HG03175 (cell line): ENCODE measurements at regions not wholly inside any gene's neighbourhood (a gene's known extent, or its start where the extent isn't known, plus 50 kb on each side); places are given as distances from the start of the nearest gene placed in this dataset.

Experiments
- ATAC-seq: cut with Tn5 transposase; IDR thresholded peaks from one replicate; pipeline ENCODE4 v1.9.1; 2021; ENCODE audit warnings: mild to moderate bottlenecking, moderate library complexity; ENCODE audit not compliant: unreplicated experiment

- ATAC-seq, result no peak
These were observed 497.8 kb downstream of the HS3ST4 start for GRCh38 chr16:26189536-26189935.

- no peak for ATAC-seq
These were observed 502.8 kb downstream of the HS3ST4 start for GRCh38 chr16:26194526-26194925.

GRCh38 chr16:26195225-26195624, 503.5 kb downstream of the HS3ST4 start:
- ATAC-seq, result no peak

- no peak for ATAC-seq
These were observed 504.6 kb downstream of the HS3ST4 start for GRCh38 chr16:26196310-26196709.

GRCh38 chr16:26196802-26197201, 505.0 kb downstream of the HS3ST4 start:
- ATAC-seq, result no peak

- ATAC-seq, result no peak
These were observed 505.9 kb downstream of the HS3ST4 start for GRCh38 chr16:26197707-26198106.

- no peak for ATAC-seq
These were observed 506.5 kb downstream of the HS3ST4 start for GRCh38 chr16:26198221-26198620.

- no peak for ATAC-seq
These were observed 512.4 kb downstream of the HS3ST4 start for GRCh38 chr16:26204138-26204537.

- no peak for ATAC-seq
These were observed 519.8 kb downstream of the HS3ST4 start for GRCh38 chr16:26211542-26211941.

GRCh38 chr16:26212599-26212998, 520.8 kb downstream of the HS3ST4 start:
- ATAC-seq, result no peak

- no peak for ATAC-seq
These were observed 522.9 kb downstream of the HS3ST4 start for GRCh38 chr16:26214581-26215174.

GRCh38 chr16:26220894-26221293, 529.1 kb downstream of the HS3ST4 start:
- no peak for ATAC-seq

- no peak for ATAC-seq
These were observed 539.9 kb downstream of the HS3ST4 start for GRCh38 chr16:26231647-26232046.

GRCh38 chr16:26240807-26241206, 549.0 kb downstream of the HS3ST4 start:
- no peak for ATAC-seq

- ATAC-seq, result no peak
These were observed 555.3 kb downstream of the HS3ST4 start for GRCh38 chr16:26247063-26247462.

- ATAC-seq, result no peak
These were observed 560.8 kb downstream of the HS3ST4 start for GRCh38 chr16:26252598-26252997.

GRCh38 chr16:26261621-26262020, 569.9 kb downstream of the HS3ST4 start:
- ATAC-seq, result no peak

- ATAC-seq, result no peak
These were observed 571.6 kb downstream of the HS3ST4 start for GRCh38 chr16:26263406-26263805.

GRCh38 chr16:26267641-26268040, 575.9 kb downstream of the HS3ST4 start:
- no peak for ATAC-seq

- ATAC-seq, result no peak
These were observed 577.9 kb downstream of the HS3ST4 start for GRCh38 chr16:26269673-26270072.

- no peak for ATAC-seq
These were observed 581.8 kb downstream of the HS3ST4 start for GRCh38 chr16:26273607-26274006.

- no peak for ATAC-seq
These were observed 583.3 kb downstream of the HS3ST4 start for GRCh38 chr16:26275021-26275590.

GRCh38 chr16:26276289-26276688, 584.5 kb downstream of the HS3ST4 start:
- ATAC-seq, result no peak
